SKM-1 treated with dmso at 0.1 percent for 144 hours (cell line): ENCODE measurements at regions not wholly inside any gene's neighbourhood (a gene's known extent, or its start where the extent isn't known, plus 50 kb on each side); places are given as distances from the start of the nearest gene placed in this dataset.

Experiments used
- DNase-seq: peaks from one replicate; lab custom pipeline; 2025; ENCODE audit not compliant: unreplicated experiment; lab: John Stamatoyannopoulos, UW

- no peak for DNase-seq
These were observed 157.2 kb downstream of the CD83 start for GRCh38 chr6:14274546-14275492.

DNA sequence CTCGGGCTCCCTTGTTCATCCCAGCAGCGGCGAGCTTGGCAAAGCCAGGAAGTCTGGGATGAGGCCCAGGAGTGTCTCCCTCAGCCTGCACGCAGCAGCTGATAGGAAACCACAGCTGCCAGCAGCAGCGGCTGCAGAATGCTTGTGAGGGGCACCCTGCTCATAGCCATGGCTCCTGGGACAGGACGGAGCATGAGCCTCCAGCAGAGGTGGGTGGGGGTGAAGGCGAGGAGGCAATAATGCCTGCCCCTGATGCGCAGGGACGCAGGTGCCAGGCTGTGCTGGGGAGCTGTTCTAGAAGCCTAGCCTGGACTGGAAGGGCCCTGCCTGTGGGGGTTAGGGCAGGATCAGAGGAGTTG lies 157.9 kb downstream of the CD83 start:
- no peak for DNase-seq

- no peak for DNase-seq
These were observed 158.5 kb downstream of the CD83 start for GRCh38 chr6:14276071-14276470.

DNA sequence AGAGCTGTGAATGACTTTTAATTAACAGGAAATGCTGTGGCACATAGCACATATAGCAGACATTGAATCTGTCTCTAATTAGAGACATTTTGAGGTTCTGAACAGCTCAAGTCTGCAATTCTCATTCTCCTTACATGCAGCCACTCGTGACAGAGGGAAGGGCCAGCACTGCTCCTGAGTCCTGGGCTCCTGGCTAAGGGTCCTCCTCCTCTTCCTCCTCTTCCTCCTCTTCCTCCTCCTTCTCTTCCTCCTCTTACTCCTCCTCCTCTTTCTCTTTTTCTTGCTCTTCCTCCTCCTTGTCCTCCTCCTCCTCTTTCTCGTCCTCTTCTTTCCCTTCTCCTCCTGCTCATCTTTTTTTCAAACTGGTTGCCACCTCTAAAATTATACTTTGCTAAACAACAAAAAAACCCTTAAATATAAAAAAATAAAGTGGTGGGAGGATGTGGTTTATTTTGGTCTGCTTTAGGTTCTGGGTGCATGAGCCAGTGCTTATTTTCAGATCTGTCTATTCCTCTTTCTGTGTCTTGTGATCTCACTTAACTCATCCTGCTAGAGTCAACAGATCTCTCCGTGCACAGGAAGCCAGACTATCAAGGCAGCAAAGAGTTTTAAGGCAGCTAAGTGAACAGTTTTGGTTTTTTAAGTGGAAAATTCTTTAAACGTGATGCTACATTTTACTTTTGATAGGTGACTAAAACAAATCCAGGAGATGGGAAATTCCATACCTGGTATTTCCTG lies 159.3 kb downstream of the CD83 start:
- peak; percentile 5 for DNase-seq

DNA sequence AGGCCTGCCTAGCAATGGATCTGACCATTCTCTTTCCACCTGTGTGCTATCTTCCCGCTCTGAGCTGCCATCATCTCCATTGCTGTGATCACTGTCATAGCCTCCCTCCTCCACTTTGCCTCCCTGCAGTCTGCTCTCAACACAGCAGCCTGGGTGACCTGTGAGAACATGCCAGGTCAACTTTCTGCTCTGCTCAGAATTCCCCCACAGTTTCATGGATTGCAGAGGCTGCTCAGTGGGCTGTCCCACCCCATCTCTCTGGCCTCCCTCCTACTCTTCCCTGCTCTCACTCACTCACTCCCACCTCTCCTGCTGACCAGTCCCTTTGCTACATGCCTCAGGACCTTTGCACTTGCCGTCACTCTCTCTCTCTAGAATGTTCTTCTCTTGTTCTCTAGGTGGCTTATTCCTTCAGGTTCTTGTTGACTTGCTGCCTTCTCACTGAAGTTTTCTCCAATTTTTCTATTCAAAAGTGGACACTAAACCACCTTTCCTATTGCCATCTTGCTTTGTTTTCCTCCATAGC lies 159.9 kb downstream of the CD83 start:
- no peak for DNase-seq

DNA sequence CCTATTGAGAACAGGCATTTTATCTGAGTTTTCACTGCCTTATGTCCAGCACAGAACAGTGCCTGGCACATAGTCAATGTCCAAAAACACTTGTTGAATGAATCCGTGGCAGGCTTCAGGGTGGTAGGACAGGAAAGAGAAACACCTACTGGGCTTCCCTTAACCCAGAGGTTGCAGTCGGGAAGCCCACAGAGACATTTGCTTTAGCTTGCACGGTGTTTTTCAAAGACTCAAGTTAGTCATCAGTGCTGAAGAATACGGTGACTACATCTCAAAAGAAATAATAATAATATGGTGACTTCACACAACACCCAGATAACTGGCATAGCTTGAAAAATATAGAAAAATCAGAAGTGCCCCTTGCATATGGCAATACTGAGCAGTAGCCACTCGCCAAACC lies 160.4 kb downstream of the CD83 start:
- no peak for DNase-seq

DNA sequence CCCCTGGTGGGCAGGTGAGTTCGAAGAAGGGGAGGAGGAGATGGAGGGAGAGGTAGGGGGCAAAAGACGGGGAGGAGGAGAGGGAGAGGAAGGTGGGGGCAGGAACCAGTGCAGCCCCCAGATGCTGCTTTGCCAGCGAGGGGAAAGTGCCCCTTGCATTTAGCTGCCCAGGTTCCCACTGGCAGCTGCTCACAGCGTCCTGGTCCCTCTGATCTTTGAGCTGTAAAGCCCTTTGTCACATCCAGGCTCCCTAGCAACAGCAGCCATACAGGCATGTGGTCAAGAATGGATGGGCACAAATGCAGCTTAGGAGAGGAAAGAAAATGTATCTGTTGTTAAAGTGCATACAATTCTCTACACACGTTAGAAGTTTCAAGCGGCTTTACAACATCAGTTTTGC lies 160.9 kb downstream of the CD83 start:
- no peak for DNase-seq

DNA sequence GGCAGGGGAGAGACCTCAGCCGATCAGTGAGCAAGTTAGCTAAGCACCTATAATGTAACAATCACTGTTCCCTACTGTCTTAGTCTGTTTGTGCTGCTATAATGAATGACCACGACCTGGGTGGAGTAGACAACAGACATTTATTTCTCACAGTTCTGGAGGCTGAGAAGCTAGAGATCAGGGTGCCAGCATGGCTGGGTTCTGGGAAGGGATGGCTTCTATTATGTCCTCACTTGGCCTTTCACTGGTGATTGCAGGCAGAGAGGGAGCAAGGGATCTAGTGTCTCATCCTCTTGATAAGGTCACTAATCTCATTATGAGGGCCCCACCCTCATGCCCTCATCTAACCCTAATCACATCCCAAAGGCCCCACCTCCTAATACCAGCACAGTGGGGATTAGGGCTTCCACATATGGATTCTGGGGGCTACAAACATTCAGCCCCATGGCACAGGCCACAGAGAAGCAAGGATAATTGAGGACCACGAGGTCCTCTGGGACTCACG lies 162.5 kb downstream of the CD83 start:
- DNase-seq = no peak

DNA sequence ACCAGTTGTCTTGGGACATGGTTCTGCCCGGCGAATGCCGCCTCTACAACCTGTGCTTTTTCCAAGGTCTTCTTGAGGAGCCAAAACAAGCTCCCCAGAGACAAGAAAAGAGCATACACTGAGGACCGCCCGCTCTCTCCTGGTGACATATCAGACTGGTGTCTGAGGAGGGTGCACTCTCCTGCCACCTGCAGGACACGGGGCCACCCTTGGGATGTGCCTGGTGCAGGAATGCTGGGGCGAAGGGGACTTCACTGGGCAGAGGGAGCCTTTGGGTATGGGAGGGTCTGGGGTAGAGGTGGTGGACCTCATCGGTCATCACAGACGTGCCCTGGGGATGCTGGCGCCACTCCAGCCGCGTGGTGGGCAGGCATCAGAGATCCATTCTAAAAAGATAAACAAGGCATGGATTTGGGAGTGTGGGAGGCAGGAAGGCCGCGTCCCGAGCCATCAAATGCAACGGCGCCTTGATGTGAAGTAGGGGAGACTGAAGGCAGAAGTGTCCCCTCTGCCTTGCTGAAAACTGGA lies 163.3 kb downstream of the CD83 start:
- no peak for DNase-seq

- no peak for DNase-seq
These were observed 164.5 kb downstream of the CD83 start for GRCh38 chr6:14281811-14282660.

- DNase-seq = no peak
These were observed 165.4 kb downstream of the CD83 start for GRCh38 chr6:14282854-14283505.

- peak; percentile 5 for DNase-seq
These were observed 166.1 kb downstream of the CD83 start for GRCh38 chr6:14283600-14284235.

GRCh38 chr6:14284969-14285590 lies 167.5 kb downstream of the CD83 start:
- DNase-seq = no peak

- DNase-seq = no peak
These were observed 168.6 kb downstream of the CD83 start for GRCh38 chr6:14286144-14286543.

DNA sequence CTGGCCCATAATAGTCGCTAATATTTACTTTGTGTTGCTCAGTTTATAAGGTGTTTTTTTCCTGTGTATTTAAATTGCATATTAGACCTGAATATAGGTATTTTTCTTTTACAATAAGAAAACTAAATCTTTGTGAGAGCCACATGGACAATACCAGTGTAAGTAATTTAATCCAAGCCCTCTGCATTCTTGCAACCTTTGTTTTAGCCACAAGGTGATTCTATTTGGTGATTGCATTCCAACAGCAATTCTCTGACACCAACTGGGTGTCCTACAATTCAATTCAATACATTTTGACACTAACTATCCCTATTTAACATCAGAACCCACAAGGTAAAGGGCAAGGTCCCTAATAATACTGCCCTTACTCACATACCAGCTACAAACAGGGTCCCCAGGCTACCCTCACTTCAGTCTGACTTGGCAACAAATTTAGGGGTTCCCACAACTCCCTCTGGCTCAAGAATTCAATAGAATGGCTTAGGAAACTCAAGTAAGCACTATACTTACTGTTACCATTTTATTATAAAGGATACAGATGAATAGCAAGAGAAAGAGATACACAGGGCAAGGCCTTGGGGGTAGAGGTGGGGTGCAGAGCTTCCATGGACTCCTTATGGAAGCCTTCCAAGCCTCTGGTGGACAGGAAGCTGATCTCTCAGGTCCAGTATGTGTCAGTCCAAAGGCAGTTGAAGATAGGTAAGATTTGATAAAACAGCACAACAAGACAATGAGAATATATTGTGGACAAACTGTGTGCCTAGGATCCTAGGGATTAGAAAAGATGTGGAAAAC lies 169.3 kb downstream of the CD83 start:
- no peak for DNase-seq

GRCh38 chr6:14287707-14288106 lies 170.1 kb downstream of the CD83 start:
- no peak for DNase-seq

DNA sequence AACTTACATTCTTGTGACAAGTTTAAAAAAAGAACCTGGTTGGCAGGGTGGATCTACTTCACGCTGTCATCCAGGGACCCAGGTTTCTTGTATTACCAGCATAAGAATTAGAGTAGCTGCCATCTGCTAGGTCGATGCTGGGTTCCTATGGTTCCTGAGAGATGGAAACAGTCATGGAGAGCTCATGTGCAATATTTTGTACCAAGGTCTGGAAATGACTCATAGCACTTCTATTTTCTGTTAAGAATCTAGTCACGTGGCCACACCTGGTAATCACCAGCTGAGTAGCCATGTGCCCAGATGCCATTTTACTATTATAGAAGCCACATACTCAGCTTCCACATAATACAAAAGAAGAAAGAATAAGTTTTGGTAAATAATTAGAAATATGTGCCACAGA lies 171.3 kb downstream of the CD83 start:
- DNase-seq = no peak

GRCh38 chr6:14290041-14290771 lies 172.6 kb downstream of the CD83 start:
- no peak for DNase-seq
